H9 (cell line): ENCODE measurements at regions not wholly inside any gene's neighbourhood (a gene's known extent, or its start where the extent isn't known, plus 50 kb on each side); places are given as distances from the start of the nearest gene placed in this dataset.
A peak's percentile ranks its signal among the peaks of the same experiment; 100 is the strongest.
"Not testable (repeated sequence)": the region's sequence is repeated elsewhere in the genome, so short reads cannot be mapped to it uniquely, and the experiment has no call there.

Experiments
- DNase-seq: peaks from one replicate; pipeline ENCODE4 v3.0.0-alpha.2; 2017
- H2AFZ ChIP-seq: one replicate; pipeline ENCODE4 v1.6.1; 2013; ENCODE audit warnings: mild to moderate bottlenecking, low read length, control low read depth, moderate library complexity
- H2AK5ac ChIP-seq: 2 replicates; pipeline ENCODE4 v1.6.1; 2013; ENCODE audit warnings: low read length, control low read depth, mixed read lengths; ENCODE audit not compliant: insufficient read length
- H2BK120ac ChIP-seq: one replicate; pipeline ENCODE4 v1.6.1; 2013; ENCODE audit warnings: low read depth, mild to moderate bottlenecking, low read length, control low read depth, inconsistent platforms; ENCODE audit not compliant: poor library complexity, severe bottlenecking
- H2BK12ac ChIP-seq: 2 replicates; pipeline ENCODE4 v1.6.1; 2013; ENCODE audit warnings: low read length, control low read depth, mixed read lengths, low read depth; ENCODE audit not compliant: insufficient read length
- H2BK15ac ChIP-seq: 2 replicates; pipeline ENCODE4 v1.6.1; 2013; ENCODE audit warnings: low read depth, low read length, control low read depth
- H2BK20ac ChIP-seq: one replicate; pipeline ENCODE4 v1.6.1; 2013; ENCODE audit warnings: low read depth, mild to moderate bottlenecking, low read length, control low read depth, inconsistent platforms; ENCODE audit not compliant: poor library complexity, severe bottlenecking
- H2BK5ac ChIP-seq: 2 replicates; pipeline ENCODE4 v1.6.1; 2013; ENCODE audit warnings: low read length, control low read depth, mixed read lengths; ENCODE audit not compliant: insufficient read length
- H3K14ac ChIP-seq: 2 replicates; pipeline ENCODE4 v1.6.1; 2013; ENCODE audit warnings: low read length, control low read depth; ENCODE audit not compliant: insufficient read depth
- H3K18ac ChIP-seq: 2 replicates; pipeline ENCODE4 v1.6.1; 2013; ENCODE audit warnings: low read depth, mild to moderate bottlenecking, mixed read lengths, low read length, control low read depth; ENCODE audit not compliant: insufficient read length
- H3K23ac ChIP-seq: 2 replicates; pipeline ENCODE4 v1.6.1; 2013; ENCODE audit warnings: low read length, control low read depth, mixed read lengths, low read depth; ENCODE audit not compliant: insufficient read length
- H3K23me2 ChIP-seq: 2 replicates; pipeline ENCODE4 v1.6.1; 2013; ENCODE audit warnings: low read depth, mild to moderate bottlenecking, mixed read lengths, low read length, control low read depth; ENCODE audit not compliant: insufficient read length, poor library complexity, severe bottlenecking
- H3K27ac ChIP-seq: 2 replicates; pipeline ENCODE4 v1.5.1; 2013; ENCODE audit warnings: low read length, control low read depth, mixed read lengths, low read depth; ENCODE audit not compliant: insufficient read length
- H3K27me3 ChIP-seq: 2 replicates; pipeline ENCODE4 v1.6.1; 2013; ENCODE audit warnings: low read length, control low read depth, inconsistent platforms; ENCODE audit not compliant: insufficient read depth
- H3K4ac ChIP-seq: 2 replicates; pipeline ENCODE4 v1.6.1; 2013; ENCODE audit warnings: low read depth, mild to moderate bottlenecking, control low read depth, inconsistent platforms, low read length, moderate library complexity
- H3K4me1 ChIP-seq: 2 replicates; pipeline ENCODE4 v1.6.1; 2013; ENCODE audit warnings: low read length, control low read depth, inconsistent platforms; ENCODE audit not compliant: insufficient read depth
- H3K4me2 ChIP-seq: 2 replicates; pipeline ENCODE4 v1.6.1; 2013; ENCODE audit warnings: low read length, control low read depth, mixed read lengths; ENCODE audit not compliant: insufficient read length, insufficient read depth
- H3K56ac ChIP-seq: 2 replicates; pipeline ENCODE4 v1.6.1; 2013; ENCODE audit warnings: low read depth, mild to moderate bottlenecking, mixed read lengths, low read length, control low read depth; ENCODE audit not compliant: insufficient read length
- H3K79me1 ChIP-seq: 2 replicates; pipeline ENCODE4 v1.6.1; 2013; ENCODE audit warnings: low read depth, mild to moderate bottlenecking, moderate library complexity, low read length, control low read depth, inconsistent platforms; ENCODE audit not compliant: insufficient read depth, poor library complexity, severe bottlenecking
- H3K79me2 ChIP-seq: 2 replicates; pipeline ENCODE4 v1.6.1; 2013; ENCODE audit warnings: low read length, control low read depth, inconsistent platforms; ENCODE audit not compliant: insufficient read depth
- H3K9ac ChIP-seq: 2 replicates; pipeline ENCODE4 v1.6.1; 2013; ENCODE audit warnings: low read length, control low read depth, mixed read lengths; ENCODE audit not compliant: insufficient read length; ENCODE audit errors: extremely low read depth
- H3K9me3 ChIP-seq: one replicate; pipeline ENCODE4 v1.6.1; 2013; ENCODE audit warnings: low read depth, low read length, inconsistent platforms; ENCODE audit not compliant: control insufficient read depth
- H3T11ph ChIP-seq: one replicate; pipeline ENCODE4 v1.6.1; 2013; ENCODE audit warnings: mild to moderate bottlenecking, low read length, control low read depth, inconsistent platforms
- H4K20me1 ChIP-seq: one replicate; pipeline ENCODE4 v1.6.1; 2013; ENCODE audit not compliant: control insufficient read depth, insufficient read length, insufficient read depth
- H4K5ac ChIP-seq: 2 replicates; pipeline ENCODE4 v1.6.1; 2013; ENCODE audit warnings: low read depth, mild to moderate bottlenecking, mixed read lengths, low read length, control low read depth; ENCODE audit not compliant: insufficient read length
- H4K8ac ChIP-seq: replicated peaks from 2 replicates; pipeline ENCODE4 v1.6.1; 2013; ENCODE audit warnings: low read length, control low read depth, mixed read lengths, low read depth; ENCODE audit not compliant: insufficient read length
- H4K91ac ChIP-seq: 2 replicates; pipeline ENCODE4 v1.6.1; 2013; ENCODE audit warnings: low read depth, mild to moderate bottlenecking, moderate library complexity, mixed read lengths, low read length, control low read depth; ENCODE audit not compliant: insufficient read length
- H3K27ac Mint-ChIP-seq, 3 experiments: 2 replicates in 2 of 3; 3 replicates in 1 of 3; pipeline ENCODE4 v1.8.0; 2020 to 2021; ENCODE audit warnings: mixed read lengths in 3 of 3, mild to moderate bottlenecking in 1 of 3, moderate library complexity in 1 of 3
- H3K27me3 Mint-ChIP-seq: 2 replicates; pipeline ENCODE4 v1.8.0; 2021; ENCODE audit warnings: low read depth, mild to moderate bottlenecking, moderate library complexity, mixed read lengths
- H3K36me3 Mint-ChIP-seq, 3 experiments: 2 replicates in 2 of 3; 3 replicates in 1 of 3; pipeline ENCODE4 v1.8.0; 2020 to 2021; ENCODE audit warnings: low read depth in 3 of 3, mixed read lengths in 3 of 3; ENCODE audit not compliant: insufficient read depth in 1 of 3
- H3K4me1 Mint-ChIP-seq, 2 experiments: 2 replicates each; pipeline ENCODE4 v1.8.0; 2020; ENCODE audit warnings: mixed read lengths in 2 of 2
- H3K4me3 Mint-ChIP-seq, 2 experiments: 2 replicates in 1 of 2; 3 replicates in 1 of 2; pipeline ENCODE4 v1.8.0; 2020 to 2021; ENCODE audit warnings: mild to moderate bottlenecking in 2 of 2, mixed read lengths in 2 of 2, moderate library complexity in 1 of 2
- H3K9me3 Mint-ChIP-seq, 2 experiments: 2 replicates in 1 of 2; 3 replicates in 1 of 2; pipeline ENCODE4 v1.8.0; 2020; ENCODE audit warnings: mild to moderate bottlenecking in 2 of 2, mixed read lengths in 2 of 2, moderate library complexity in 1 of 2
- WGBS: extraction: QIAGEN DNeasy Blood & Tissue Kit; methylation state at CpG from one replicate; pipeline ENCODE4 v1.1.7; 2013; ENCODE audit warnings: missing lambda C conversion rate, low lambda C conversion rate, mixed read lengths; ENCODE audit not compliant: insufficient read length; ENCODE audit errors: extremely low coverage; 5-methylcytosine and 5-hydroxymethylcytosine counted together

- WGBS: no CpG with 5 or more reads among the region's 23 CpGs
These were observed 161.0 kb downstream of the TMEM121 start for GRCh38 chr14:105687171-105688022.

GRCh38 chr14:105688023-105688351 lies 161.6 kb downstream of the TMEM121 start:
- not testable (repeated sequence) for H3K79me1 ChIP-seq, H3K4ac ChIP-seq, DNase-seq, H3K79me2 ChIP-seq, H3K9ac ChIP-seq, H3K4me1 Mint-ChIP-seq, H3K27me3 ChIP-seq, H3K23ac ChIP-seq, H3K27me3 Mint-ChIP-seq, H2BK120ac ChIP-seq, H2BK5ac ChIP-seq, H3K27ac ChIP-seq, H3K27ac Mint-ChIP-seq, H3K4me3 Mint-ChIP-seq, H3K56ac ChIP-seq, H2BK15ac ChIP-seq, H2BK12ac ChIP-seq, H3T11ph ChIP-seq, H2AK5ac ChIP-seq, H3K4me2 ChIP-seq, H3K23me2 ChIP-seq, H4K91ac ChIP-seq, H3K14ac ChIP-seq, H3K18ac ChIP-seq, H4K20me1 ChIP-seq, H4K5ac ChIP-seq, H2AFZ ChIP-seq, H4K8ac ChIP-seq, H2BK20ac ChIP-seq, H3K4me1 ChIP-seq
- peaks cover 20 to 33% (median 31%) of the 10 kb centered on the region in 3 experiments for H3K36me3 Mint-ChIP-seq
- H3K9me3 ChIP-seq: peaks cover 58% of the 10 kb centered on the region
- H3K9me3 Mint-ChIP-seq: peaks cover 56 to 61% of the 10 kb centered on the region in 2 experiments
- WGBS: no CpG with 5 or more reads among the region's 11 CpGs

More at GRCh38 chr14:105687171-105688022, 161.0 kb downstream of the TMEM121 start:
- H4K91ac ChIP-seq, H3K27me3 Mint-ChIP-seq, H3K4me2 ChIP-seq, H3K4me1 ChIP-seq, H3K14ac ChIP-seq, H4K20me1 ChIP-seq, H3K79me1 ChIP-seq, H4K8ac ChIP-seq, H2BK15ac ChIP-seq, H3K27ac ChIP-seq, H2AFZ ChIP-seq, H3K23me2 ChIP-seq, H3K4ac ChIP-seq, H3K4me1 Mint-ChIP-seq, H3K18ac ChIP-seq, H3T11ph ChIP-seq, H3K27me3 ChIP-seq, H3K9ac ChIP-seq, H3K79me2 ChIP-seq, H3K27ac Mint-ChIP-seq, H3K56ac ChIP-seq, H3K23ac ChIP-seq, H4K5ac ChIP-seq, H2AK5ac ChIP-seq, H2BK5ac ChIP-seq, H2BK12ac ChIP-seq, H2BK20ac ChIP-seq, H2BK120ac ChIP-seq, DNase-seq: not testable (repeated sequence)
- Mint-ChIP-seq H3K9me3 (peaks cover 59 to 64% of the 10 kb centered on the region in 2 experiments), H3K4me3 (peak overlapping the region in 1 of 2 experiments; percentile 33; a peak in 2 of 5 replicates), H3K36me3 (peaks cover 22 to 35% (median 33%) of the 10 kb centered on the region in 3 experiments)
- H3K9me3 ChIP-seq: peaks cover 60% of the 10 kb centered on the region
